GM21717 (cell line): ENCODE measurements at regions not wholly inside any gene's neighbourhood (a gene's known extent, or its start where the extent isn't known, plus 50 kb on each side); places are given as distances from the start of the nearest gene placed in this dataset.

Source experiments
- ATAC-seq: cut with Tn5 transposase; IDR thresholded peaks from one replicate; pipeline ENCODE4 v1.9.1; 2021; ENCODE audit warnings: mild to moderate bottlenecking, moderate library complexity; ENCODE audit not compliant: unreplicated experiment

GRCh38 chr13:64867856-64868255, 2362.3 kb downstream of the PCDH9 start:
- ATAC-seq = no peak

- ATAC-seq = no peak
Measured at GRCh38 chr13:64866331-64866730, 2363.8 kb downstream of the PCDH9 start.

GRCh38 chr13:64855506-64855905, 2374.6 kb downstream of the PCDH9 start:
- ATAC-seq = no peak

- ATAC-seq = no peak
Measured at GRCh38 chr13:64850017-64850416, 2380.1 kb downstream of the PCDH9 start.

- ATAC-seq = no peak
Measured at GRCh38 chr13:64849196-64849595, 2380.9 kb downstream of the PCDH9 start.

- no peak for ATAC-seq
Measured at GRCh38 chr13:64847767-64848166, 2382.4 kb downstream of the PCDH9 start.

- no peak for ATAC-seq
Measured at GRCh38 chr13:64845110-64845509, 2385.0 kb downstream of the PCDH9 start.

GRCh38 chr13:64819081-64819480, 2411.1 kb downstream of the PCDH9 start:
- no peak for ATAC-seq

GRCh38 chr13:64817691-64818090, 2412.4 kb downstream of the PCDH9 start:
- ATAC-seq = no peak

GRCh38 chr13:64810750-64811149, 2419.4 kb downstream of the PCDH9 start:
- no peak for ATAC-seq

GRCh38 chr13:64808704-64809103, 2421.4 kb downstream of the PCDH9 start:
- ATAC-seq = no peak

- no peak for ATAC-seq
Measured at GRCh38 chr13:64801768-64802167, 2428.4 kb downstream of the PCDH9 start.

- ATAC-seq = no peak
Measured at GRCh38 chr13:64798422-64798821, 2431.7 kb downstream of the PCDH9 start.

GRCh38 chr13:64793592-64793991, 2436.5 kb downstream of the PCDH9 start:
- ATAC-seq = no peak

GRCh38 chr13:64793131-64793530, 2437.0 kb downstream of the PCDH9 start:
- no peak for ATAC-seq

- ATAC-seq = no peak
Measured at GRCh38 chr13:64791373-64791772, 2438.8 kb downstream of the PCDH9 start.

- no peak for ATAC-seq
Measured at GRCh38 chr13:64782466-64782865, 2447.7 kb downstream of the PCDH9 start.

GRCh38 chr13:64778002-64778401, 2452.1 kb downstream of the PCDH9 start:
- no peak for ATAC-seq

GRCh38 chr13:64774915-64775314, 2455.2 kb downstream of the PCDH9 start:
- ATAC-seq = no peak

- no peak for ATAC-seq
Measured at GRCh38 chr13:64770743-64771142, 2459.4 kb downstream of the PCDH9 start.

GRCh38 chr13:64767054-64767453, 2463.1 kb downstream of the PCDH9 start:
- ATAC-seq = no peak

- ATAC-seq = no peak
Measured at GRCh38 chr13:64765636-64766035, 2464.5 kb downstream of the PCDH9 start.

- no peak for ATAC-seq
Measured at GRCh38 chr13:64758521-64759244, 2471.5 kb downstream of the PCDH9 start.
